ENCODE measurements at regions not wholly inside any gene's neighbourhood (a gene's known extent, or its start where the extent isn't known, plus 50 kb on each side); places are given as distances from the start of the nearest gene placed in this dataset.

- no peak for TF ChIP-seq CTCF (IDR thresholded peaks at IDR 0.05 in 8 of 11, conservative IDR thresholded peaks at IDR 0.05 in 3 of 11)
- TF ChIP-seq POLR2A (IDR thresholded peaks at IDR 0.05) = no peak
- no peak for TF ChIP-seq POLR2AphosphoS5 (IDR thresholded peaks at IDR 0.05)
These were observed 80.8 kb downstream of the SCGB2B2 start for GRCh38 chr19:34596115-34596514.
